PC-3 (cell line): ENCODE measurements at regions not wholly inside any gene's neighbourhood (a gene's known extent, or its start where the extent isn't known, plus 50 kb on each side); places are given as distances from the start of the nearest gene placed in this dataset.

Experiments
- ATAC-seq: fragments of 200-7000 bp; cut with Tn5 transposase; 2 replicates; pipeline ENCODE4 v1.9.1; 2020; ENCODE audit warnings: mild to moderate bottlenecking, moderate library complexity
- BruUV-seq: library from RNA; stranded (reverse); fragments of 400-500 nt; replicated peaks from 2 replicates; lab custom pipeline; 2021; lab: Mats Ljungman, UMichigan
- CTCF ChIA-PET: fragments of 300-600 bp; sonication (Branson Sonifier 250); formaldehyde crosslinking; loops from one replicate; lab custom pipeline; 2022; ENCODE audit warnings: antibody characterized with exemption; lab: Charles Lee
- POLR2A ChIA-PET: fragments of 300-600 bp; sonication (Branson Sonifier 250); formaldehyde crosslinking; loops from one replicate; lab custom pipeline; 2022; ENCODE audit warnings: antibody characterized with exemption; ENCODE audit not compliant: unreplicated experiment; lab: Charles Lee
- DNase-seq: peaks from one replicate; pipeline ENCODE4 v3.0.0-alpha.2; 2015
- H2AFZ ChIP-seq: fragments of 300-600 bp; sonication (generic); 2 replicates; pipeline ENCODE4 v1.6.0; 2016; ENCODE audit warnings: antibody characterized with exemption, low read length
- H3F3A ChIP-seq: fragments of 300-600 bp; sonication (generic); one replicate; pipeline ENCODE4 v1.6.0; 2017; ENCODE audit warnings: antibody characterized with exemption, low read length, control low read depth, mild to moderate bottlenecking; ENCODE audit not compliant: unreplicated experiment
- H3K27ac ChIP-seq: fragments of 300-600 bp; sonication (generic); 2 replicates; pipeline ENCODE4 v1.5.1; 2016; ENCODE audit warnings: mild to moderate bottlenecking, low read length
- H3K27me3 ChIP-seq: fragments of 300-600 bp; sonication (generic); 2 replicates; pipeline ENCODE4 v1.6.1; 2016; ENCODE audit warnings: low read length, mixed read lengths
- H3K36me3 ChIP-seq: fragments of 300-600 bp; sonication (generic); 2 replicates; pipeline ENCODE4 v1.6.1; 2016; ENCODE audit warnings: low read depth, mixed run types, low read length, mixed read lengths
- H3K4me1 ChIP-seq: fragments of 300-600 bp; sonication (generic); 2 replicates; pipeline ENCODE4 v1.5.1; 2016; ENCODE audit warnings: low read length; ENCODE audit not compliant: insufficient read depth
- H3K4me2 ChIP-seq: fragments of 300-600 bp; sonication (generic); 2 replicates; pipeline ENCODE4 v1.6.0; 2016; ENCODE audit warnings: low read length
- H3K4me3 ChIP-seq: fragments of 300-600 bp; sonication (generic); 2 replicates; pipeline ENCODE4 v1.5.1; 2016; ENCODE audit warnings: mild to moderate bottlenecking, low read length, mixed read lengths
- H3K79me2 ChIP-seq: fragments of 300-600 bp; sonication (generic); 2 replicates; pipeline ENCODE4 v1.6.1; 2017; ENCODE audit warnings: low read length, mixed read lengths
- H3K9ac ChIP-seq: fragments of 300-600 bp; sonication (generic); 2 replicates; pipeline ENCODE4 v1.6.0; 2016; ENCODE audit warnings: mild to moderate bottlenecking, low read length
- H3K9me2 ChIP-seq: fragments of 300-600 bp; sonication (generic); replicated peaks from 2 replicates; pipeline ENCODE4 v1.6.1; 2016; ENCODE audit warnings: mixed run types, low read length, mixed read lengths
- H3K9me3 ChIP-seq: fragments of 300-600 bp; sonication (generic); 2 replicates; pipeline ENCODE4 v1.6.1; 2016; ENCODE audit warnings: low read length, mixed read lengths
- H4K20me1 ChIP-seq: fragments of 300-600 bp; sonication (generic); 2 replicates; pipeline ENCODE4 v1.6.1; 2016; ENCODE audit warnings: low read length, mixed read lengths
- EZH2 ChIP-seq: fragments of 300-600 bp; sonication (generic); IDR thresholded peaks from one replicate; pipeline ENCODE4 v1.6.1; 2017; ENCODE audit warnings: antibody characterized with exemption, mild to moderate bottlenecking, low read length; ENCODE audit not compliant: unreplicated experiment
- EZH2phosphoT487 ChIP-seq: fragments of 300-600 bp; sonication (generic); IDR thresholded peaks from 2 replicates; pipeline ENCODE4 v1.6.1; 2018; ENCODE audit warnings: mild to moderate bottlenecking, antibody characterized with exemption, low read length, borderline replicate concordance
- intact Hi-C: fragments of 100-400 bp; cut with micrococcal nuclease; formaldehyde crosslinking; loops from 2 replicates; pipeline ENCODE4 v1.9.0; 2023
- TF ChIP-seq, protein P1 (sequence below): fragments of 300-600 bp; sonication (generic); conservative IDR thresholded peaks from 2 replicates; pipeline ENCODE4 v1.5.1; 2017; ENCODE audit warnings: antibody characterized with exemption, low read depth, mild to moderate bottlenecking, low read length

- Histone ChIP-seq H3K9me2 (0 out of 2 replicates have a peak, but pooled peaks cover 3% of the 10 kb centered on the region), H2AFZ (no peak overlapping the region), H4K20me1 (no peaks in the 10 kb centered on the region), H3K9ac (no peak overlapping the region), H3F3A (no peaks in the 10 kb centered on the region), H3K27ac (peak overlapping the region; percentile 68), H3K79me2 (no peaks in the 10 kb centered on the region), H3K27me3 (no peaks in the 10 kb centered on the region), H3K36me3 (no peaks in the 10 kb centered on the region), H3K4me2 (no peak overlapping the region), H3K9me3 (no peaks in the 10 kb centered on the region), H3K4me1 (peaks cover 48% of the 10 kb centered on the region), H3K4me3 (no peak overlapping the region)
- DNase-seq (no peak), ATAC-seq (no peak)
- TF ChIP-seq EZH2 (no peak), EZH2phosphoT487 (no peak)
- TF ChIP-seq, protein P1, sequence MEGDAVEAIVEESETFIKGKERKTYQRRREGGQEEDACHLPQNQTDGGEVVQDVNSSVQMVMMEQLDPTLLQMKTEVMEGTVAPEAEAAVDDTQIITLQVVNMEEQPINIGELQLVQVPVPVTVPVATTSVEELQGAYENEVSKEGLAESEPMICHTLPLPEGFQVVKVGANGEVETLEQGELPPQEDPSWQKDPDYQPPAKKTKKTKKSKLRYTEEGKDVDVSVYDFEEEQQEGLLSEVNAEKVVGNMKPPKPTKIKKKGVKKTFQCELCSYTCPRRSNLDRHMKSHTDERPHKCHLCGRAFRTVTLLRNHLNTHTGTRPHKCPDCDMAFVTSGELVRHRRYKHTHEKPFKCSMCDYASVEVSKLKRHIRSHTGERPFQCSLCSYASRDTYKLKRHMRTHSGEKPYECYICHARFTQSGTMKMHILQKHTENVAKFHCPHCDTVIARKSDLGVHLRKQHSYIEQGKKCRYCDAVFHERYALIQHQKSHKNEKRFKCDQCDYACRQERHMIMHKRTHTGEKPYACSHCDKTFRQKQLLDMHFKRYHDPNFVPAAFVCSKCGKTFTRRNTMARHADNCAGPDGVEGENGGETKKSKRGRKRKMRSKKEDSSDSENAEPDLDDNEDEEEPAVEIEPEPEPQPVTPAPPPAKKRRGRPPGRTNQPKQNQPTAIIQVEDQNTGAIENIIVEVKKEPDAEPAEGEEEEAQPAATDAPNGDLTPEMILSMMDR = no peak
- ChIA-PET CTCF (no interaction called here), POLR2A (no interaction called here)
- BruUV-seq = no TSS peak
- intact Hi-C loops = no loop called here
Observed at GRCh38 chr4:74635074-74635473, 159.2 kb downstream of the BTC start.

GRCh38 chr4:74635490-74636123 is 158.7 kb downstream of the BTC start:
- H3K27ac ChIP-seq = peak overlapping the region; percentile 68
- peaks cover 47% of the 10 kb centered on the region for H3K4me1 ChIP-seq
- ATAC-seq = no peak
- H4K20me1 ChIP-seq = no peaks in the 10 kb centered on the region
- intact Hi-C loops = no loop called here
- no peaks in the 10 kb centered on the region for H3F3A ChIP-seq
- CTCF ChIA-PET = no interaction called here
- no peaks in the 10 kb centered on the region for H3K9me3 ChIP-seq
- TF ChIP-seq EZH2 (no peak), EZH2phosphoT487 (no peak)
- TF ChIP-seq, protein P1 = no peak
- no peaks in the 10 kb centered on the region for H3K36me3 ChIP-seq
- no peaks in the 10 kb centered on the region for H3K79me2 ChIP-seq
- H3K9ac ChIP-seq = no peak overlapping the region
- H2AFZ ChIP-seq = no peak overlapping the region
- BruUV-seq = no TSS peak
- H3K4me2 ChIP-seq = no peak overlapping the region
- DNase-seq = peak; percentile 55
- H3K4me3 ChIP-seq = no peak overlapping the region
- H3K27me3 ChIP-seq = no peaks in the 10 kb centered on the region
- H3K9me2 ChIP-seq = 0 out of 2 replicates have a peak, but pooled peaks cover 3% of the 10 kb centered on the region
- POLR2A ChIA-PET = no interaction called here

DNA sequence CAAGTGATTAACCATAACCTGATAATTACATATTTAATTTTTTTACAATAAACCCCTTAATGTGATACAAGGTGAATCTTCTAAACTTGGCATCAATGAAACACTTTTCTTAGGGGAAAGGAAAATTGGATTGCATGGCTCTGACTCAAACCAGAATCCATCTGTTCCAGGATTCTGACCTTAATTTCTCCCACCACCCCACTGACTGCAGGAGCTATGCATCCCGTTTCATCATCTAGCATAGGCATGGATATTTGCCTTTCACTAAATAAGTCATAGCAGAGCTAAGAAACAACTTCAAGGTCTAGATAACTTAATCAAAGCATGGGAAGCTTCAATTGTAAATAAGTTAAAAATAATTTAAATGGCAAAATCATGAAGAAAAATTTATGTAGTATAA is 156.3 kb downstream of the BTC start:
- Histone ChIP-seq H3K79me2 (no peaks in the 10 kb centered on the region), H3K9me2 (0 out of 2 replicates have a peak, but pooled peaks cover 3% of the 10 kb centered on the region), H3K4me2 (no peak overlapping the region), H4K20me1 (no peaks in the 10 kb centered on the region), H2AFZ (no peak overlapping the region), H3F3A (no peaks in the 10 kb centered on the region), H3K9me3 (no peaks in the 10 kb centered on the region), H3K36me3 (no peaks in the 10 kb centered on the region), H3K4me3 (no peak overlapping the region), H3K27ac (no peak overlapping the region), H3K9ac (no peak overlapping the region), H3K4me1 (peaks cover 24% of the 10 kb centered on the region), H3K27me3 (no peaks in the 10 kb centered on the region)
- no TSS peak for BruUV-seq
- ATAC-seq = no peak
- DNase-seq = no peak
- ChIA-PET POLR2A (no interaction called here), CTCF (no interaction called here)
- intact Hi-C loops = no loop called here
- TF ChIP-seq EZH2 (no peak), EZH2phosphoT487 (no peak)
